ENCODE measurements at regions not wholly inside any gene's neighbourhood (a gene's known extent, or its start where the extent isn't known, plus 50 kb on each side); places are given as distances from the start of the nearest gene placed in this dataset.

GRCh38 chr5:99019254-99019653 is 90.4 kb upstream of the CHD1 start:
- TF ChIP-seq CTCF (IDR thresholded peaks at IDR 0.05) (no peak), CHD2 (IDR thresholded peaks at IDR 0.05; ENCODE audit: low read length, partially characterized antibody) (no peak), GATA2 (CRISPR knock-in tag; IDR thresholded peaks at IDR 0.05) (no peak), USF1 (IDR thresholded peaks at IDR 0.05; ENCODE audit: borderline replicate concordance, low read depth) (no peak), FOXJ3 (CRISPR knock-in tag; IDR thresholded peaks at IDR 0.05) (no peak), RCOR1 (IDR thresholded peaks at IDR 0.05; ENCODE audit: low read length) (no peak), SMC3 (IDR thresholded peaks at IDR 0.05; ENCODE audit: low read depth, low read length) (no peak), YY1 (IDR thresholded peaks at IDR 0.05; ENCODE audit: low read depth) (no peak), TAF1 (IDR thresholded peaks at IDR 0.05; ENCODE audit: borderline replicate concordance, low read depth, low read length) (no peak), ELF1 (IDR thresholded peaks at IDR 0.05) (no peak), RFX5 (IDR thresholded peaks at IDR 0.05; ENCODE audit: low read length) (no peak)
- TF ChIP-seq, protein P1, sequence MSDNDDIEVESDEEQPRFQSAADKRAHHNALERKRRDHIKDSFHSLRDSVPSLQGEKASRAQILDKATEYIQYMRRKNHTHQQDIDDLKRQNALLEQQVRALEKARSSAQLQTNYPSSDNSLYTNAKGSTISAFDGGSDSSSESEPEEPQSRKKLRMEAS (IDR thresholded peaks at IDR 0.05; ENCODE audit: low read depth): no peak

Data from SK-N-SH (cell line).